Cardiac muscle cell (in vitro differentiated cells and primary cell): ENCODE measurements at regions not wholly inside any gene's neighbourhood (a gene's known extent, or its start where the extent isn't known, plus 50 kb on each side); places are given as distances from the start of the nearest gene placed in this dataset.

Experiments
- DNase-seq, 2 donors: peaks; one replicate each; pipeline versions ENCODE4 v3.0.0 to v3.0.0-alpha.2; 2010 to 2017; ENCODE audit warnings: low read depth in 1 of 2, low spot score in 1 of 2
- H3K27ac ChIP-seq: fragments of 200-600 bp; sonication (generic); 2 replicates; pipeline ENCODE4 v1.5.1; 2016
- H3K27me3 ChIP-seq: fragments of 200-600 bp; sonication (generic); 2 replicates; pipeline ENCODE4 v1.6.0; 2016; ENCODE audit warnings: control low read depth
- H3K36me3 ChIP-seq: fragments of 200-600 bp; sonication (generic); 2 replicates; pipeline ENCODE4 v1.5.1; 2016; ENCODE audit warnings: control low read depth
- H3K4me1 ChIP-seq: fragments of 200-600 bp; sonication (generic); 2 replicates; pipeline ENCODE4 v1.8.1; 2017; ENCODE audit warnings: low read depth, mild to moderate bottlenecking, mixed run types
- H3K4me3 ChIP-seq: fragments of 200-600 bp; sonication (generic); 2 replicates; pipeline ENCODE4 v1.5.1; 2016; ENCODE audit warnings: mild to moderate bottlenecking
- H3K9me3 ChIP-seq: fragments of 200-600 bp; sonication (generic); 2 replicates; pipeline ENCODE4 v1.5.1; 2017; ENCODE audit warnings: low read depth, mild to moderate bottlenecking, control low read depth
- TF ChIP-seq, protein P1 (sequence below): IDR thresholded peaks from 2 replicates; pipeline ENCODE4 v1.5.1; 2012; ENCODE audit warnings: low read depth, mild to moderate bottlenecking, low read length

DNA sequence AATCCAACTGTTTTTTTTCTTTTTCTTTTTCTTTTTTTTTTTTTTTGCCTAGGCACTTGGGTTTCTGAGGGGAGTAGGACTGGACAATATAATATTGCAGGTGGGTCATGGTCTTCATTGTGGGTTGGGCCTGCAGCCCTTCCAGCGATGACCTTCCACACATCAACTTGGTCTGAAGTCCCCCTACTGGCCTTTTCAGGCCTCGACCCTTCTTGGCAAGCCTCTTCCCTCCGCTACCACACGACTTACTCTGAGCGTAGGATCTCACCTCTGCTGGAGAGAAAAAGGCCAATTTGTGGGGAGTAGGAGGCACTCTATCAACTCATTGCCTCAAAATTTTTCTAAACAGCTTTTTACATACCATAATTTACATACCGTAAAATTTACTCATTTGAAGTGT lies 51.1 kb upstream of the GRIK3 start:
- peak in 1 of 2 donors; percentile 13 for DNase-seq
- Histone ChIP-seq H3K36me3 (no peaks in the 10 kb centered on the region), H3K27ac (no peak overlapping the region)

DNA sequence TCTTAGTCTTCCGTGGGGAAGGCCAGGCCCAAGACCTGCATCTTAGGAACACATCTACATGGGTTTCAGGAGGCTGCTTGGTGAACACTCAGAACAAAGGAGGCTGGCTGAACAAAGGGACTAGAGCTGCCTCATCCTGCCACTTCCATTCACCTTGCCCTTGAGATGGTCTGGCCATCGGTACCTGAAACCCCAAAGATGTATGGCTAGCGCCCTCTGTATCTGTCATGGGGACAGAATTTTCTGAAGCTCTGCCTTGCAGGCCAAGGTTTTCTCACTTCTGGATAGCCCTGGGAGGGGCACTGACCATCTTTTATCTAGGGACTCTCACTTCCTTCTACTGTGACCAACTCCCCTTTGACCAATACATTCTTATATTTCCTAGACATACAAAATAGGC lies 55.4 kb upstream of the GRIK3 start:
- no peak overlapping the region for H3K27ac ChIP-seq
- H3K27me3 ChIP-seq, result no peaks in the 10 kb centered on the region
- no peaks in the 10 kb centered on the region for H3K4me1 ChIP-seq
- no peaks in the 10 kb centered on the region for H3K36me3 ChIP-seq
- H3K4me3 ChIP-seq, result no peak overlapping the region
- no peak for DNase-seq
- TF ChIP-seq, protein P1, sequence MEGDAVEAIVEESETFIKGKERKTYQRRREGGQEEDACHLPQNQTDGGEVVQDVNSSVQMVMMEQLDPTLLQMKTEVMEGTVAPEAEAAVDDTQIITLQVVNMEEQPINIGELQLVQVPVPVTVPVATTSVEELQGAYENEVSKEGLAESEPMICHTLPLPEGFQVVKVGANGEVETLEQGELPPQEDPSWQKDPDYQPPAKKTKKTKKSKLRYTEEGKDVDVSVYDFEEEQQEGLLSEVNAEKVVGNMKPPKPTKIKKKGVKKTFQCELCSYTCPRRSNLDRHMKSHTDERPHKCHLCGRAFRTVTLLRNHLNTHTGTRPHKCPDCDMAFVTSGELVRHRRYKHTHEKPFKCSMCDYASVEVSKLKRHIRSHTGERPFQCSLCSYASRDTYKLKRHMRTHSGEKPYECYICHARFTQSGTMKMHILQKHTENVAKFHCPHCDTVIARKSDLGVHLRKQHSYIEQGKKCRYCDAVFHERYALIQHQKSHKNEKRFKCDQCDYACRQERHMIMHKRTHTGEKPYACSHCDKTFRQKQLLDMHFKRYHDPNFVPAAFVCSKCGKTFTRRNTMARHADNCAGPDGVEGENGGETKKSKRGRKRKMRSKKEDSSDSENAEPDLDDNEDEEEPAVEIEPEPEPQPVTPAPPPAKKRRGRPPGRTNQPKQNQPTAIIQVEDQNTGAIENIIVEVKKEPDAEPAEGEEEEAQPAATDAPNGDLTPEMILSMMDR, result no peak
- no peaks in the 10 kb centered on the region for H3K9me3 ChIP-seq

More for the DNA sequence above, 51.1 kb upstream of the GRIK3 start:
- no peaks in the 10 kb centered on the region for H3K27me3 ChIP-seq
- TF ChIP-seq, protein P1, result no peak
- H3K4me1 ChIP-seq, result no peaks in the 10 kb centered on the region
- H3K4me3 ChIP-seq, result no peak overlapping the region
- no peaks in the 10 kb centered on the region for H3K9me3 ChIP-seq

DNA sequence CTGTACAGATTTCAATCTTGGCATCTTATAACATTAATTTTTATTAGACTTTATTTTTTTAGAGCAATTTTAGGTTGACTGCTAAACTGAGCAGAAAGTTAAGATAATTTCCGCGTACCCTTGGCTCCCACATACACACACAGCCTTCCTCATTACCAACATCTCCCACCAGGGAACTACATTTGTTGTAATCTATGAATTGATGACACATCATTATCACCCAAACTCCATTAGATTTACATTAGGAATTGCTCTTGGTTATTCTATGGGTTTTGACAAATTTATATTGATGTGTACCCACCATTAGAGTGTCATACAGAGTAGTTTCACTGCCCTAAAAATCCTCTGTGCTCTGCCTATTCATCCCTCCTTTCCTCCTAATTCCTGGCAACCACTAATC lies 56.4 kb upstream of the GRIK3 start:
- H3K27me3 ChIP-seq, result no peaks in the 10 kb centered on the region
- H3K9me3 ChIP-seq, result no peaks in the 10 kb centered on the region
- TF ChIP-seq, protein P1, result no peak
- no peaks in the 10 kb centered on the region for H3K36me3 ChIP-seq
- no peaks in the 10 kb centered on the region for H3K4me1 ChIP-seq
- DNase-seq, result no peak
- H3K4me3 ChIP-seq, result no peak overlapping the region
- H3K27ac ChIP-seq, result no peak overlapping the region

DNA sequence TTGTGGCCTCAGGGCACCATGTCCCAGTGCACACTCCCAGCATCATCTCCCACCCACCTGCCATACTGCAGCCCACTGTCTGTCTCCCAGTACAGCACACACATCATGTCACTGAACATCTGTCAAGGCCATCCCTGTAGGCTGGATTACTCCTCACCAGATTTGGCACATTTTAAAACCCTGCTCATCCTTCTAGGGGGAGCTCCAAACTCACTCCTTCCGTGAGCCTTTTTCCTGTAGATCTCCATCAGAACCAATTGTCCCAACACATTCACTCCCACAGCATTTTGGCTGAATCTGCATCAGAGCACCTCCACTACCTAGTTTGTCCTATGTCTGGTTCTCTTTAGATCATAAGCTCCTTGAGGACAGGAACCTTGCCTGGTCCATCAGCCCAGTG lies 58.6 kb upstream of the GRIK3 start:
- Histone ChIP-seq H3K9me3 (no peaks in the 10 kb centered on the region), H3K4me1 (no peaks in the 10 kb centered on the region), H3K36me3 (no peaks in the 10 kb centered on the region), H3K27me3 (no peaks in the 10 kb centered on the region), H3K4me3 (no peak overlapping the region), H3K27ac (no peak overlapping the region)
- TF ChIP-seq, protein P1, result no peak
- DNase-seq, result no peak

DNA sequence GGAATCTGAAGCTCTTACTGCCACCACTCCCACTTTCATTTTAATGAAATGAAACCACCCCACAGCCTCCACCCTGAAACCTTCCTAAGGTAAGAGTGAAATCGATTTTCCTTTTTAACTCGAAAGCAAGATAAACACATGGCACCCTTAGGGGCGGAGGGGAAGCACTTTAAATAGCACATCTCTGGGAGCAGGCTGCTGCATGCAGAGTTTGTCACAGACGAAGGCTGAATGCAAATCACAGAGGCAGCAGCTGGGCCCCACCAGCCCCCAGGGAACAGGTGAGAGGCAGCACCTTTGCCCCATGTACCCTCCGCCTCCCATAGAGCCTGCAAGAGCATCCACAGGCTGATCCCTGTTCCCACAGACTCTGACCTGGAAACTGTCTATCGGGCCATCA lies 60.0 kb upstream of the GRIK3 start:
- Histone ChIP-seq H3K4me3 (no peak overlapping the region), H3K4me1 (no peaks in the 10 kb centered on the region), H3K27ac (no peak overlapping the region), H3K36me3 (no peaks in the 10 kb centered on the region), H3K27me3 (no peaks in the 10 kb centered on the region), H3K9me3 (no peaks in the 10 kb centered on the region)
- TF ChIP-seq, protein P1, result no peak
- no peak for DNase-seq

DNA sequence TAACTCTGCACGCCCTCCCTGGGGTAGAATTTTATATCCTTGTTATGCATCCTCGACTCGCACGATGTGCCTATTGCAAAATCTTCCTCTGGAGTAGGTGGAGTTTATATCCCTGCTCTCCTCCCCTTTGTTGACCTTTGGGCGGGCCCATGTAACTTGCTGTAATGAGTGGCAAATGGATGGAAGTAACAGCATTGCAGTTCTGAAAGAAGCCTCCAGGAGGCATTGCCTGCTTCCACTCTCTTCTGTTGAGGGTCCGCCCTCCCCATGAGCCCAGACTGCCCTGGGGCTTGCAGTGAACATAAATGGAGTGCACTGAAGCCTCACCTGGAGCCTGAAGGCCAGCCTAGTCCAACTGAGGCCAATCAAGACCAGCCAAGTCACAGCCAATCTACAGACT lies 62.2 kb upstream of the GRIK3 start:
- TF ChIP-seq, protein P1, result no peak
- DNase-seq, result no peak
- Histone ChIP-seq H3K36me3 (no peaks in the 10 kb centered on the region), H3K4me3 (no peak overlapping the region), H3K27ac (no peak overlapping the region), H3K9me3 (no peaks in the 10 kb centered on the region), H3K27me3 (no peaks in the 10 kb centered on the region), H3K4me1 (no peaks in the 10 kb centered on the region)
